HepG2 (cell line): ENCODE measurements at regions not wholly inside any gene's neighbourhood (a gene's known extent, or its start where the extent isn't known, plus 50 kb on each side); places are given as distances from the start of the nearest gene placed in this dataset.

ENCODE experiments used
- ATAC-seq: fragments of 200-7000 bp; cut with Tn5 transposase; 3 replicates; pipeline ENCODE4 v1.9.1; 2020; ENCODE audit warnings: mild to moderate bottlenecking, moderate library complexity
- BruUV-seq: library from RNA; stranded (reverse); fragments of 400-500 nt; replicated peaks from 2 replicates; lab custom pipeline; 2021; lab: Mats Ljungman, UMichigan
- CTCF ChIA-PET: fragments of 300-600 bp; formaldehyde crosslinking; extraction: SDS; loops from one replicate; lab custom pipeline; 2021; ENCODE audit warnings: low total read pairs, inconsistent platforms, low intra/inter-chr PET ratio; lab: Yijun Ruan, JAX
- POLR2A ChIA-PET: fragments of 350-600 bp; sonication (Branson Sonifier 250); formaldehyde crosslinking; loops from one replicate; lab custom pipeline; 2020; ENCODE audit warnings: antibody characterized with exemption, inconsistent platforms; lab: Yijun Ruan, JAX
- DNase-seq: peaks from one replicate; pipeline ENCODE4 v3.0.0-alpha.2; 2015; ENCODE audit warnings: low spot score
- FAIRE-seq: peaks from 3 replicates; lab custom pipeline; 2011; peaks lifted over from hg19 to GRCh38; lab: Jason Lieb, UNC
- H2AFZ ChIP-seq: one replicate; pipeline ENCODE4 v1.6.1; 2011; ENCODE audit warnings: low read length, inconsistent platforms
- H3K27ac ChIP-seq: fragments of 300-600 bp; 3 replicates; pipeline ENCODE4 v1.8.0; 2011; ENCODE audit warnings: mixed run types, mild to moderate bottlenecking, mixed read lengths, low read length, inconsistent platforms; ENCODE audit not compliant: insufficient read depth; ENCODE audit errors: extremely low read length
- H3K27me3 ChIP-seq, 2 experiments: fragments of 200-600 bp in 1 of 2; 2 replicates in 1 of 2; 3 replicates in 1 of 2; pipeline versions ENCODE4 v1.6.0 to v1.8.0; 2011; ENCODE audit warnings: low read length in 2 of 2, mild to moderate bottlenecking in 2 of 2, moderate library complexity in 2 of 2, inconsistent platforms in 1 of 2; ENCODE audit not compliant: insufficient read depth in 2 of 2, control insufficient read depth in 1 of 2
- H3K36me3 ChIP-seq, 2 experiments: fragments of 200-600 bp in 1 of 2; replicated peaks in 1 of 2; 2 replicates in 1 of 2; 3 replicates in 1 of 2; pipeline versions ENCODE4 v1.5.1 to v1.8.0; 2011; ENCODE audit warnings: low read length in 2 of 2, inconsistent platforms in 1 of 2; ENCODE audit not compliant: insufficient read depth in 2 of 2, control insufficient read depth in 1 of 2
- H3K4me1 ChIP-seq: 2 replicates; pipeline ENCODE4 v1.5.1; 2012; ENCODE audit warnings: low read length, inconsistent platforms; ENCODE audit not compliant: insufficient read depth
- H3K4me2 ChIP-seq: 2 replicates; pipeline ENCODE4 v1.6.0; 2011; ENCODE audit warnings: low read depth, low read length, inconsistent platforms
- H3K4me3 ChIP-seq, 3 experiments: fragments of 200-600 bp in 1 of 3; sonication (generic), shearing (Covaris generic) in 1 of 3; replicated peaks in 1 of 3; 2 replicates each; pipeline ENCODE4 v1.5.1; 2011 to 2016; ENCODE audit warnings: low read length in 3 of 3, inconsistent platforms in 2 of 3, low read depth in 2 of 3, mild to moderate bottlenecking in 2 of 3, control low read depth in 1 of 3, mixed read lengths in 1 of 3; ENCODE audit not compliant: insufficient read depth in 1 of 3
- H3K79me2 ChIP-seq: one replicate; pipeline ENCODE4 v1.6.1; 2011; ENCODE audit warnings: low read length, inconsistent platforms; ENCODE audit not compliant: insufficient read depth
- H3K9ac ChIP-seq: 2 replicates; pipeline ENCODE4 v1.6.0; 2011; ENCODE audit warnings: mild to moderate bottlenecking, low read depth, low read length, inconsistent platforms; ENCODE audit not compliant: insufficient read depth
- H3K9me3 ChIP-seq: 2 replicates; pipeline ENCODE4 v1.5.1; 2012; ENCODE audit warnings: mild to moderate bottlenecking, low read length
- H4K20me1 ChIP-seq: 2 replicates; pipeline ENCODE4 v1.6.0; 2011; ENCODE audit warnings: inconsistent platforms, mild to moderate bottlenecking, low read length, moderate library complexity; ENCODE audit not compliant: insufficient read depth
- ATF6 ChIP-seq: sonication (generic); formaldehyde crosslinking; conservative IDR thresholded peaks from 2 replicates; pipeline ENCODE4 v1.4.0; 2020; ENCODE audit warnings: missing genetic modification reagents
- GATA4 ChIP-seq: sonication (generic); IDR thresholded peaks from 2 replicates; pipeline ENCODE4 v1.6.1; 2016; ENCODE audit warnings: antibody characterized with exemption, low read depth, borderline replicate concordance
- JDP2 ChIP-seq: sonication (generic); formaldehyde crosslinking; IDR thresholded peaks from 2 replicates; pipeline ENCODE4 v1.8.1; 2022; ENCODE audit warnings: missing genetic modification reagents, borderline replicate concordance
- RFX5 ChIP-seq: IDR thresholded peaks from 2 replicates; pipeline ENCODE4 v1.6.1; 2011; ENCODE audit warnings: low read depth, low read length, improper control_type of control experiment
- SIN3A ChIP-seq: IDR thresholded peaks from 2 replicates; pipeline ENCODE4 v1.6.1; 2011; ENCODE audit warnings: low read depth, mild to moderate bottlenecking, control low read depth, low read length, borderline replicate concordance
- SRY ChIP-seq: sonication (generic); formaldehyde crosslinking; IDR thresholded peaks from 2 replicates; pipeline ENCODE4 v1.8.0; 2022; ENCODE audit warnings: mild to moderate bottlenecking, missing genetic modification reagents
- ZNF615 ChIP-seq: sonication (generic); formaldehyde crosslinking; IDR thresholded peaks from 2 replicates; pipeline ENCODE4 v1.5.0; 2020; ENCODE audit warnings: mild to moderate bottlenecking, missing genetic modification reagents, borderline replicate concordance
- WGBS: methylation state at CpG from one replicate; pipeline ENCODE4 v1.1.6; 2017; ENCODE audit warnings: low lambda C conversion rate; 5-methylcytosine and 5-hydroxymethylcytosine counted together
- in situ Hi-C: cut with HindIII; loops from 2 replicates; pipeline ENCODE4 v1.10.0; 2017; ENCODE audit warnings: low pct_unique_long_range_greater_than_20kb; ENCODE audit not compliant: extremely low pct_ligation_motif_present
- intact Hi-C: fragments of 100-400 bp; cut with micrococcal nuclease; formaldehyde crosslinking; loops from one replicate; pipeline ENCODE4 v1.10.0; 2022; ENCODE audit not compliant: unreplicated experiment
- TF ChIP-seq, protein P1 (sequence below): sonication (generic); formaldehyde crosslinking; IDR thresholded peaks from 2 replicates; pipeline ENCODE4 v1.5.0; 2020; ENCODE audit warnings: mild to moderate bottlenecking, missing genetic modification reagents

DNA sequence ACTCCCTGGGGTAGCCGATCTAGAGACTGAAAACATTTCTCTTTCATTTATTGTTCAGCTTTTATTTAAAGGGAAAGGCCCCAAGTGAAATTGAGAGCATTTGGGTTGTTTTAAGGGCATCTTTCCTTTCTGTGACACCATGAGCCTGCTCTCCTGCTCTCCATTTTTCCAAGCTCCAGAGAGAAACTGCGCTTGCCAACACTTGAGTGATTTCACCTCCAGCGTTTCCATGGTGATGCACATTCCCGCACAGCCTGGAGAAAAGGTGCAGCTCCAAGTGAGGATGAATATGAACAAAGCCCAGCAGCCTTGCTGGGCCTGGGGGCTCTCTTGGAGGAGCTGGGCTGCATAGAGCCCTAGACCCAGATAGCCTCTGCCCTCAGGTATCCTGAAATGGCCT lies 159.2 kb upstream of the PPP2R3A start:
- H3K4me3 ChIP-seq, result no peak overlapping the region
- ATAC-seq (no peak), DNase-seq (no peak), FAIRE-seq (no peak)
- H3K27ac ChIP-seq, result no peak overlapping the region
- no peak overlapping the region for H3K4me2 ChIP-seq
- H4K20me1 ChIP-seq, result no peaks in the 10 kb centered on the region
- no peaks in the 10 kb centered on the region for H3K9me3 ChIP-seq
- 25% methylated on average over 4 of the region's 4 CpGs for WGBS
- H3K9ac ChIP-seq, result no peak overlapping the region
- in situ Hi-C loops (no loop called here), intact Hi-C loops (no loop called here)
- no peaks in the 10 kb centered on the region; a peak in 4 of 5 replicates for H3K27me3 ChIP-seq
- H3K79me2 ChIP-seq, result no peaks in the 10 kb centered on the region
- H3K4me1 ChIP-seq, result no peaks in the 10 kb centered on the region
- TF ChIP-seq GATA4 (no peak), RFX5 (no peak), SRY (no peak), ZNF615 (CRISPR knock-in tag) (no peak)
- TF ChIP-seq, protein P1, sequence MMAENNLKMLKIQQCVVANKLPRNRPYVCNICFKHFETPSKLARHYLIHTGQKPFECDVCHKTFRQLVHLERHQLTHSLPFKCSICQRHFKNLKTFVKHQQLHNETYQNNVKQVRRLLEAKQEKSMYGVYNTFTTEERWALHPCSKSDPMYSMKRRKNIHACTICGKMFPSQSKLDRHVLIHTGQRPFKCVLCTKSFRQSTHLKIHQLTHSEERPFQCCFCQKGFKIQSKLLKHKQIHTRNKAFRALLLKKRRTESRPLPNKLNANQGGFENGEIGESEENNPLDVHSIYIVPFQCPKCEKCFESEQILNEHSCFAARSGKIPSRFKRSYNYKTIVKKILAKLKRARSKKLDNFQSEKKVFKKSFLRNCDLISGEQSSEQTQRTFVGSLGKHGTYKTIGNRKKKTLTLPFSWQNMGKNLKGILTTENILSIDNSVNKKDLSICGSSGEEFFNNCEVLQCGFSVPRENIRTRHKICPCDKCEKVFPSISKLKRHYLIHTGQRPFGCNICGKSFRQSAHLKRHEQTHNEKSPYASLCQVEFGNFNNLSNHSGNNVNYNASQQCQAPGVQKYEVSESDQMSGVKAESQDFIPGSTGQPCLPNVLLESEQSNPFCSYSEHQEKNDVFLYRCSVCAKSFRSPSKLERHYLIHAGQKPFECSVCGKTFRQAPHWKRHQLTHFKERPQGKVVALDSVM (CRISPR knock-in tag), result no peak
- ChIA-PET POLR2A (no interaction called here), CTCF (no interaction called here)
- no peaks in the 10 kb centered on the region for H3K36me3 ChIP-seq
- BruUV-seq, result no TSS peak
- H2AFZ ChIP-seq, result no peak overlapping the region

DNA sequence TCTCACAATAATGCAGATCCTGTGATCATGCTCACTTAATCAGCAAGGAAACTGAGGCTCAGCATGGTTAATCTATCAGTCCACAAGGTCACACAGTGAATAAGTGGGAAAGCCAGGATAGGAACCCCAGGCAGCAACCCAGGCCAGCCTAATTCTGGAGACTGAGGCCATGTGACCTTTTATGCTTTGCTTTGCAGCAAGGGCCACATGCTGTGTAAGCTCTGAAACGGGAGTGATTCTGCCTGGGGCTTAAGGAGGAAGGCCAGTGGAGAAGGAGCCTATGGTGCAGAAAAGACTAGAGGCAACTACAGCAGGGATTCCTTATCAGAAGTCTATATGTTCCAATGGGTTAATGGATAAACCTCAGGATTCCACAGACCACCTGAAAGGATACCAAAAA lies 157.6 kb upstream of the PPP2R3A start:
- in situ Hi-C loops, result no loop called here
- H3K9me3 ChIP-seq, result no peaks in the 10 kb centered on the region
- intact Hi-C loops, result no loop called here
- H3K79me2 ChIP-seq, result no peaks in the 10 kb centered on the region
- H3K27me3 ChIP-seq, result no peaks in the 10 kb centered on the region; a peak in 4 of 5 replicates
- H3K4me3 ChIP-seq, result no peak overlapping the region
- ATAC-seq, result no peak
- no peak overlapping the region for H3K4me2 ChIP-seq
- no peaks in the 10 kb centered on the region for H4K20me1 ChIP-seq
- no peak for DNase-seq
- no peak overlapping the region for H2AFZ ChIP-seq
- CTCF ChIA-PET, result no interaction called here
- FAIRE-seq, result no peak
- H3K27ac ChIP-seq, result no peak overlapping the region
- BruUV-seq, result no TSS peak
- no peak overlapping the region for H3K9ac ChIP-seq
- no peaks in the 10 kb centered on the region for H3K4me1 ChIP-seq
- H3K36me3 ChIP-seq, result no peaks in the 10 kb centered on the region
- POLR2A ChIA-PET, result no interaction called here
- TF ChIP-seq SIN3A, result no peak
- no peak for TF ChIP-seq JDP2
- TF ChIP-seq ATF6 (CRISPR knock-in tag), result no peak
- WGBS, result 0% methylated on average over 1 of the region's 1 CpG
